HG02973 (cell line): ENCODE measurements at regions not wholly inside any gene's neighbourhood (a gene's known extent, or its start where the extent isn't known, plus 50 kb on each side); places are given as distances from the start of the nearest gene placed in this dataset.

ENCODE experiments used
- ATAC-seq: cut with Tn5 transposase; IDR thresholded peaks from one replicate; pipeline ENCODE4 v1.9.1; 2021; ENCODE audit warnings: moderate library complexity; ENCODE audit not compliant: unreplicated experiment

DNA sequence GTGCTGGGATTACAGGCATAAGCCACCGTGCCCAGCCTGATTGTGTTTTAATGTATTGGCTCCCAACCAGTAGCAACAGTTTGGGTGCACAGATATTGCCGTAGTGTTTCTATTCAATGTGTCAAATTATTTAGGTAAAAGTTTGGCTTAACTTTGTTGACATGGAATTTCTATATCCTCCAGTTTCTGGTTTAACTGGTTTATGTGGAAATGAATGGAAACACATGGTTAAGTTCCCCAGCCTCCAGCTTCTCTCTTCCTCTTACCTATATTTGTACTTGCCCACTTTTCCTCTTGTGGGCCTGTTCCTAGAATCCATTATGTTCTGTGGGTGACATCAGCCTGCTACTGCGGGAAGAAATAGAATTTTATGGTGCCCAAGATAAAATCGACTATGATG lies 53.9 kb upstream of the ESR1 start:
- ATAC-seq = no peak

- peak; percentile 99 for ATAC-seq
Observed at GRCh38 chr6:151757506-151757955, 50.0 kb upstream of the ESR1 start.
